H9 (cell line): ENCODE measurements at regions not wholly inside any gene's neighbourhood (a gene's known extent, or its start where the extent isn't known, plus 50 kb on each side); places are given as distances from the start of the nearest gene placed in this dataset.

ENCODE experiments used
- DNase-seq: peaks from one replicate; pipeline ENCODE4 v3.0.0-alpha.2; 2017
- H2AFZ ChIP-seq: one replicate; pipeline ENCODE4 v1.6.1; 2013; ENCODE audit warnings: mild to moderate bottlenecking, low read length, control low read depth, moderate library complexity
- H2AK5ac ChIP-seq: 2 replicates; pipeline ENCODE4 v1.6.1; 2013; ENCODE audit warnings: low read length, control low read depth, mixed read lengths; ENCODE audit not compliant: insufficient read length
- H2BK120ac ChIP-seq: one replicate; pipeline ENCODE4 v1.6.1; 2013; ENCODE audit warnings: low read depth, mild to moderate bottlenecking, low read length, control low read depth, inconsistent platforms; ENCODE audit not compliant: poor library complexity, severe bottlenecking
- H2BK12ac ChIP-seq: 2 replicates; pipeline ENCODE4 v1.6.1; 2013; ENCODE audit warnings: low read length, control low read depth, mixed read lengths, low read depth; ENCODE audit not compliant: insufficient read length
- H2BK15ac ChIP-seq: 2 replicates; pipeline ENCODE4 v1.6.1; 2013; ENCODE audit warnings: low read depth, low read length, control low read depth
- H2BK20ac ChIP-seq: one replicate; pipeline ENCODE4 v1.6.1; 2013; ENCODE audit warnings: low read depth, mild to moderate bottlenecking, low read length, control low read depth, inconsistent platforms; ENCODE audit not compliant: poor library complexity, severe bottlenecking
- H2BK5ac ChIP-seq: 2 replicates; pipeline ENCODE4 v1.6.1; 2013; ENCODE audit warnings: low read length, control low read depth, mixed read lengths; ENCODE audit not compliant: insufficient read length
- H3K14ac ChIP-seq: 2 replicates; pipeline ENCODE4 v1.6.1; 2013; ENCODE audit warnings: low read length, control low read depth; ENCODE audit not compliant: insufficient read depth
- H3K18ac ChIP-seq: 2 replicates; pipeline ENCODE4 v1.6.1; 2013; ENCODE audit warnings: low read depth, mild to moderate bottlenecking, mixed read lengths, low read length, control low read depth; ENCODE audit not compliant: insufficient read length
- H3K23ac ChIP-seq: 2 replicates; pipeline ENCODE4 v1.6.1; 2013; ENCODE audit warnings: low read length, control low read depth, mixed read lengths, low read depth; ENCODE audit not compliant: insufficient read length
- H3K23me2 ChIP-seq: 2 replicates; pipeline ENCODE4 v1.6.1; 2013; ENCODE audit warnings: low read depth, mild to moderate bottlenecking, mixed read lengths, low read length, control low read depth; ENCODE audit not compliant: insufficient read length, poor library complexity, severe bottlenecking
- H3K27ac ChIP-seq: 2 replicates; pipeline ENCODE4 v1.5.1; 2013; ENCODE audit warnings: low read length, control low read depth, mixed read lengths, low read depth; ENCODE audit not compliant: insufficient read length
- H3K27me3 ChIP-seq: 2 replicates; pipeline ENCODE4 v1.6.1; 2013; ENCODE audit warnings: low read length, control low read depth, inconsistent platforms; ENCODE audit not compliant: insufficient read depth
- H3K4ac ChIP-seq: 2 replicates; pipeline ENCODE4 v1.6.1; 2013; ENCODE audit warnings: low read depth, mild to moderate bottlenecking, control low read depth, inconsistent platforms, low read length, moderate library complexity
- H3K4me1 ChIP-seq: 2 replicates; pipeline ENCODE4 v1.6.1; 2013; ENCODE audit warnings: low read length, control low read depth, inconsistent platforms; ENCODE audit not compliant: insufficient read depth
- H3K4me2 ChIP-seq: 2 replicates; pipeline ENCODE4 v1.6.1; 2013; ENCODE audit warnings: low read length, control low read depth, mixed read lengths; ENCODE audit not compliant: insufficient read length, insufficient read depth
- H3K56ac ChIP-seq: 2 replicates; pipeline ENCODE4 v1.6.1; 2013; ENCODE audit warnings: low read depth, mild to moderate bottlenecking, mixed read lengths, low read length, control low read depth; ENCODE audit not compliant: insufficient read length
- H3K79me1 ChIP-seq: 2 replicates; pipeline ENCODE4 v1.6.1; 2013; ENCODE audit warnings: low read depth, mild to moderate bottlenecking, moderate library complexity, low read length, control low read depth, inconsistent platforms; ENCODE audit not compliant: insufficient read depth, poor library complexity, severe bottlenecking
- H3K79me2 ChIP-seq: 2 replicates; pipeline ENCODE4 v1.6.1; 2013; ENCODE audit warnings: low read length, control low read depth, inconsistent platforms; ENCODE audit not compliant: insufficient read depth
- H3K9ac ChIP-seq: 2 replicates; pipeline ENCODE4 v1.6.1; 2013; ENCODE audit warnings: low read length, control low read depth, mixed read lengths; ENCODE audit not compliant: insufficient read length; ENCODE audit errors: extremely low read depth
- H3K9me3 ChIP-seq: one replicate; pipeline ENCODE4 v1.6.1; 2013; ENCODE audit warnings: low read depth, low read length, inconsistent platforms; ENCODE audit not compliant: control insufficient read depth
- H3T11ph ChIP-seq: one replicate; pipeline ENCODE4 v1.6.1; 2013; ENCODE audit warnings: mild to moderate bottlenecking, low read length, control low read depth, inconsistent platforms
- H4K20me1 ChIP-seq: one replicate; pipeline ENCODE4 v1.6.1; 2013; ENCODE audit not compliant: control insufficient read depth, insufficient read length, insufficient read depth
- H4K5ac ChIP-seq: 2 replicates; pipeline ENCODE4 v1.6.1; 2013; ENCODE audit warnings: low read depth, mild to moderate bottlenecking, mixed read lengths, low read length, control low read depth; ENCODE audit not compliant: insufficient read length
- H4K8ac ChIP-seq: replicated peaks from 2 replicates; pipeline ENCODE4 v1.6.1; 2013; ENCODE audit warnings: low read length, control low read depth, mixed read lengths, low read depth; ENCODE audit not compliant: insufficient read length
- H4K91ac ChIP-seq: 2 replicates; pipeline ENCODE4 v1.6.1; 2013; ENCODE audit warnings: low read depth, mild to moderate bottlenecking, moderate library complexity, mixed read lengths, low read length, control low read depth; ENCODE audit not compliant: insufficient read length
- H3K27ac Mint-ChIP-seq, 3 experiments: 2 replicates in 2 of 3; 3 replicates in 1 of 3; pipeline ENCODE4 v1.8.0; 2020 to 2021; ENCODE audit warnings: mixed read lengths in 3 of 3, mild to moderate bottlenecking in 1 of 3, moderate library complexity in 1 of 3
- H3K27me3 Mint-ChIP-seq: 2 replicates; pipeline ENCODE4 v1.8.0; 2021; ENCODE audit warnings: low read depth, mild to moderate bottlenecking, moderate library complexity, mixed read lengths
- H3K36me3 Mint-ChIP-seq, 3 experiments: 2 replicates in 2 of 3; 3 replicates in 1 of 3; pipeline ENCODE4 v1.8.0; 2020 to 2021; ENCODE audit warnings: low read depth in 3 of 3, mixed read lengths in 3 of 3; ENCODE audit not compliant: insufficient read depth in 1 of 3
- H3K4me1 Mint-ChIP-seq, 2 experiments: 2 replicates each; pipeline ENCODE4 v1.8.0; 2020; ENCODE audit warnings: mixed read lengths in 2 of 2
- H3K4me3 Mint-ChIP-seq, 2 experiments: 2 replicates in 1 of 2; 3 replicates in 1 of 2; pipeline ENCODE4 v1.8.0; 2020 to 2021; ENCODE audit warnings: mild to moderate bottlenecking in 2 of 2, mixed read lengths in 2 of 2, moderate library complexity in 1 of 2
- H3K9me3 Mint-ChIP-seq, 2 experiments: 2 replicates in 1 of 2; 3 replicates in 1 of 2; pipeline ENCODE4 v1.8.0; 2020; ENCODE audit warnings: mild to moderate bottlenecking in 2 of 2, mixed read lengths in 2 of 2, moderate library complexity in 1 of 2
- CTCF ChIP-seq: fragments of 200-600 bp; sonication (generic); conservative IDR thresholded peaks from 3 replicates; pipeline ENCODE4 v1.8.0; 2021; ENCODE audit warnings: antibody characterized with exemption, mild to moderate bottlenecking
- WGBS: extraction: QIAGEN DNeasy Blood & Tissue Kit; methylation state at CpG from one replicate; pipeline ENCODE4 v1.1.7; 2013; ENCODE audit warnings: missing lambda C conversion rate, low lambda C conversion rate, mixed read lengths; ENCODE audit not compliant: insufficient read length; ENCODE audit errors: extremely low coverage; 5-methylcytosine and 5-hydroxymethylcytosine counted together

GRCh38 chr1:2925918-2926317 lies 95.3 kb upstream of the ACTRT2 start:
- H3K4me3 Mint-ChIP-seq: no peak overlapping the region
- no peak overlapping the region for H2AK5ac ChIP-seq
- H2BK12ac ChIP-seq: no peak overlapping the region
- no peak overlapping the region for H3K56ac ChIP-seq
- peaks cover 15 to 76% of the 10 kb centered on the region in 2 experiments for H3K9me3 Mint-ChIP-seq
- H3K9me3 ChIP-seq: peaks cover 68% of the 10 kb centered on the region
- no peak overlapping the region for H3K4me2 ChIP-seq
- no peak overlapping the region for H2BK120ac ChIP-seq
- H3K23ac ChIP-seq: no peak overlapping the region
- H2AFZ ChIP-seq: no peak overlapping the region
- H3K14ac ChIP-seq: no peak overlapping the region
- H3K4me1 Mint-ChIP-seq: no peaks in the 10 kb centered on the region
- no peak overlapping the region for H4K91ac ChIP-seq
- H4K8ac ChIP-seq: no peak overlapping the region
- no CpG with 5 or more reads among the region's 10 CpGs for WGBS
- H3K27me3 Mint-ChIP-seq: peaks cover 4% of the 10 kb centered on the region; the same call in 1 of the 2 replicates
- no peaks in the 10 kb centered on the region for H3K23me2 ChIP-seq
- H2BK15ac ChIP-seq: no peak overlapping the region
- no peak overlapping the region for H3K27ac ChIP-seq
- no peak for DNase-seq
- no peaks in the 10 kb centered on the region for H3K27me3 ChIP-seq
- H3K27ac Mint-ChIP-seq: no peak overlapping the region
- TF ChIP-seq CTCF: no peak
- H2BK5ac ChIP-seq: no peak overlapping the region
- no peak overlapping the region for H3K4ac ChIP-seq
- no peak overlapping the region for H3K9ac ChIP-seq
- peaks cover 2 to 21% (median 4%) of the 10 kb centered on the region in 3 experiments; a peak in 3 of 7 replicates for H3K36me3 Mint-ChIP-seq
- no peak overlapping the region for H3T11ph ChIP-seq
- no peak overlapping the region for H3K18ac ChIP-seq
- no peaks in the 10 kb centered on the region for H3K79me2 ChIP-seq
- no peaks in the 10 kb centered on the region for H3K79me1 ChIP-seq
- H3K4me1 ChIP-seq: no peaks in the 10 kb centered on the region
- no peaks in the 10 kb centered on the region for H4K20me1 ChIP-seq
- no peak overlapping the region for H4K5ac ChIP-seq
- H2BK20ac ChIP-seq: no peak overlapping the region
